Globus pallidus (tissue), 1 donor: ENCODE measurements at regions not wholly inside any gene's neighbourhood (a gene's known extent, or its start where the extent isn't known, plus 50 kb on each side); places are given as distances from the start of the nearest gene placed in this dataset.
"Not testable (repeated sequence)": the region's sequence is repeated elsewhere in the genome, so short reads cannot be mapped to it uniquely, and the experiment has no call there.

Experiments
- DNase-seq: peaks from one replicate; pipeline ENCODE4 v3.0.0-alpha.2; 2015; ENCODE audit warnings: low spot score

- DNase-seq: no peak
Observed at GRCh38 chr5:124549891-124550436, 196.5 kb downstream of the ZNF608 start.

- no peak for DNase-seq
Observed at GRCh38 chr5:124546643-124547042, 199.8 kb downstream of the ZNF608 start.

- no peak for DNase-seq
Observed at GRCh38 chr5:124544366-124545055, 201.9 kb downstream of the ZNF608 start.

- DNase-seq: no peak
Observed at GRCh38 chr5:124538931-124539330, 207.5 kb downstream of the ZNF608 start.

- no peak for DNase-seq
Observed at GRCh38 chr5:124538191-124538590, 208.2 kb downstream of the ZNF608 start.

GRCh38 chr5:124537522-124537921, 208.9 kb downstream of the ZNF608 start:
- DNase-seq: no peak

GRCh38 chr5:124537107-124537506, 209.3 kb downstream of the ZNF608 start:
- no peak for DNase-seq

- DNase-seq: no peak
Observed at GRCh38 chr5:124536333-124536732, 210.1 kb downstream of the ZNF608 start.

- DNase-seq: no peak
Observed at GRCh38 chr5:124530916-124531315, 215.5 kb downstream of the ZNF608 start.

- no peak for DNase-seq
Observed at GRCh38 chr5:124528838-124529237, 217.6 kb downstream of the ZNF608 start.

GRCh38 chr5:124527220-124527991, 219.0 kb downstream of the ZNF608 start:
- peak; percentile 24 for DNase-seq

GRCh38 chr5:124526079-124526478, 220.4 kb downstream of the ZNF608 start:
- not testable (repeated sequence) for DNase-seq

GRCh38 chr5:124524552-124525232, 221.7 kb downstream of the ZNF608 start:
- DNase-seq: no peak

GRCh38 chr5:124523897-124524296, 222.5 kb downstream of the ZNF608 start:
- no peak for DNase-seq

GRCh38 chr5:124522992-124523391, 223.4 kb downstream of the ZNF608 start:
- DNase-seq: no peak

GRCh38 chr5:124521461-124522230, 224.8 kb downstream of the ZNF608 start:
- DNase-seq: no peak

- no peak for DNase-seq
Observed at GRCh38 chr5:124519396-124519795, 227.0 kb downstream of the ZNF608 start.

- DNase-seq: no peak
Observed at GRCh38 chr5:124516567-124516966, 229.9 kb downstream of the ZNF608 start.

- DNase-seq: no peak
Observed at GRCh38 chr5:124515497-124516245, 230.8 kb downstream of the ZNF608 start.

- no peak for DNase-seq
Observed at GRCh38 chr5:124514956-124515355, 231.5 kb downstream of the ZNF608 start.
